ENCODE measurements at regions not wholly inside any gene's neighbourhood (a gene's known extent, or its start where the extent isn't known, plus 50 kb on each side); places are given as distances from the start of the nearest gene placed in this dataset.

- Histone ChIP-seq H3K9me3 (replicated peaks; ENCODE audit: control insufficient read depth, insufficient read depth, low read length) (no peaks in the 10 kb centered on the region; the same call in 2 of the 3 replicates), H3K79me2 (ENCODE audit: control insufficient read depth, insufficient read depth, low read length) (no peaks in the 10 kb centered on the region), H2AFZ (ENCODE audit: control insufficient read depth, low read depth, low read length) (no peak overlapping the region), H3K4me3 (no peak overlapping the region), H3K4me1 (ENCODE audit: control insufficient read depth, insufficient read depth, low read length) (no peaks in the 10 kb centered on the region), H4K20me1 (ENCODE audit: control insufficient read depth, insufficient read depth) (no peaks in the 10 kb centered on the region), H3K27me3 (replicated peaks in 1 of 2; ENCODE audit: control insufficient read depth in 2 of 2, insufficient read depth in 2 of 2, low read length in 1 of 2) (peaks cover 0 to 2% of the 10 kb centered on the region in 2 experiments; a peak in 3 of 4 replicates), H3K4me2 (ENCODE audit: control insufficient read depth, insufficient read depth) (no peak overlapping the region), H3K9ac (ENCODE audit: control insufficient read depth, insufficient read depth, low read length) (no peak overlapping the region), H3K27ac (ENCODE audit: control insufficient read depth, insufficient read depth) (no peak overlapping the region), H3K36me3 (ENCODE audit: control insufficient read depth in 2 of 2, insufficient read depth in 2 of 2, low read length in 1 of 2) (no peaks in the 10 kb centered on the region)
- ChIA-PET POLR2A (no interaction called here), SMC1A (ENCODE audit: uncharacterized antibody, unreplicated experiment) (no interaction called here), CTCF (no interaction called here), RAD21 (ENCODE audit: unreplicated experiment) (no interaction called here)
- DNase-seq (ENCODE audit: low read depth, low spot score) (no peak), ATAC-seq (no peak), FAIRE-seq (no peak)
- no TSS peak for BruUV-seq (replicated peaks)
- intact Hi-C loops (cut with micrococcal nuclease; ENCODE audit: unreplicated experiment) (no loop called here), in situ Hi-C loops (cut with MboI) (no loop called here)
- 0% methylated on average over 1 of the region's 1 CpG for WGBS (ENCODE audit: insufficient coverage, insufficient replicate concordance, low lambda C conversion rate, missing lambda C conversion rate)
- TF ChIP-seq REST (IDR thresholded peaks at IDR 0.05; ENCODE audit: low read depth, low read length) (peak; percentile 62; the same call in 1 of the 2 replicates), RUNX3 (IDR thresholded peaks at IDR 0.05; ENCODE audit: low read length) (no peak), RB1 (IDR thresholded peaks at IDR 0.05; ENCODE audit: borderline replicate concordance) (no peak), NBN (IDR thresholded peaks at IDR 0.05) (no peak), RBBP5 (conservative IDR thresholded peaks at IDR 0.05) (no peak), FOS (IDR thresholded peaks at IDR 0.05; ENCODE audit: borderline replicate concordance, extremely low read depth, insufficient read length) (no peak)
Measured at GRCh38 chr5:142459209-142459608, 134.4 kb upstream of the SPRY4 start.

All from GM12878 (cell line).